Left ventricle myocardium inferior (tissue), 1 donor: ENCODE measurements at regions not wholly inside any gene's neighbourhood (a gene's known extent, or its start where the extent isn't known, plus 50 kb on each side); places are given as distances from the start of the nearest gene placed in this dataset.

Experiments
- DNase-seq: peaks from one replicate; pipeline ENCODE4 v3.0.0-alpha.2; 2020
- H3K27ac ChIP-seq: fragments of 200-600 bp; replicated peaks from 2 replicates; pipeline ENCODE4 v1.8.0; 2021
- H3K27me3 ChIP-seq: fragments of 200-600 bp; 2 replicates; pipeline ENCODE4 v1.8.0; 2021; ENCODE audit warnings: low read depth
- H3K36me3 ChIP-seq: fragments of 200-600 bp; 2 replicates; pipeline ENCODE4 v1.8.0; 2021
- H3K4me1 ChIP-seq: fragments of 200-600 bp; 2 replicates; pipeline ENCODE4 v1.8.0; 2021
- H3K4me3 ChIP-seq: fragments of 200-600 bp; 2 replicates; pipeline ENCODE4 v1.8.0; 2021; ENCODE audit warnings: mild to moderate bottlenecking, moderate library complexity
- H3K9me3 ChIP-seq: fragments of 200-600 bp; replicated peaks from 2 replicates; pipeline ENCODE4 v1.8.0; 2021
- CTCF ChIP-seq: fragments of 200-600 bp; IDR thresholded peaks from 2 replicates; pipeline ENCODE4 v1.8.0; 2021; ENCODE audit warnings: antibody characterized with exemption, mild to moderate bottlenecking, borderline replicate concordance
- intact Hi-C: fragments of 100-400 bp; cut with micrococcal nuclease; formaldehyde crosslinking; loops from one replicate; pipeline ENCODE4 v1.11.0; 2022
- donor health status: DM: no; HTN: yes; CAD: no; lungs with severe emphysema.

DNA sequence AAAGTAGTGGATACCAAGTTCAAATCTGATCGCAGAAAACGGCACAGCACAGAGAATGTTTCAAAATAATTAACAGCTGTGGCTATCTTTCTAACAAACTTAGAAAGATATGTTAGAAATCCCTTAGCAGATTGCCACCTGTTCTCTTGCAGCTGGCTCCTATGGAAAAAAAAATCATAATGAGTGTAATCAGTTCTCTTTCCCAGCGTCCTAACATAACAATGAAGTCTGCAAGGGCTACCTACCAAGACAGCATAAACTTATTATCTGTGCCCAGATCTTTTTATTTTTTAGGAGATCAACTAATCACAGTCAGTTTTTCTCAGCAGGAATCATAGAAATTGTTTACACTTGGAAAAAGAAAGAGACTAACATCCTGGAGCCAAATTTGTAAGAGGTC, 358.6 kb upstream of the FOXG1 start:
- Histone ChIP-seq H3K4me1 (no peaks in the 10 kb centered on the region), H3K36me3 (no peaks in the 10 kb centered on the region), H3K4me3 (no peak overlapping the region), H3K9me3 (peaks cover 14% of the 10 kb centered on the region), H3K27ac (no peak overlapping the region), H3K27me3 (no peaks in the 10 kb centered on the region)
- TF ChIP-seq CTCF, result no peak
- intact Hi-C loops, result no loop called here
- DNase-seq, result no peak

- H3K27me3 ChIP-seq, result no peaks in the 10 kb centered on the region
- no peak for TF ChIP-seq CTCF
- H3K4me1 ChIP-seq, result no peaks in the 10 kb centered on the region
- H3K9me3 ChIP-seq, result peaks cover 27% of the 10 kb centered on the region
- no peak for DNase-seq
- intact Hi-C loops, result no loop called here
- no peaks in the 10 kb centered on the region for H3K36me3 ChIP-seq
- H3K4me3 ChIP-seq, result no peak overlapping the region
- H3K27ac ChIP-seq, result no peak overlapping the region
Observed at GRCh38 chr14:28412077-28412476, 354.5 kb upstream of the FOXG1 start.

DNA sequence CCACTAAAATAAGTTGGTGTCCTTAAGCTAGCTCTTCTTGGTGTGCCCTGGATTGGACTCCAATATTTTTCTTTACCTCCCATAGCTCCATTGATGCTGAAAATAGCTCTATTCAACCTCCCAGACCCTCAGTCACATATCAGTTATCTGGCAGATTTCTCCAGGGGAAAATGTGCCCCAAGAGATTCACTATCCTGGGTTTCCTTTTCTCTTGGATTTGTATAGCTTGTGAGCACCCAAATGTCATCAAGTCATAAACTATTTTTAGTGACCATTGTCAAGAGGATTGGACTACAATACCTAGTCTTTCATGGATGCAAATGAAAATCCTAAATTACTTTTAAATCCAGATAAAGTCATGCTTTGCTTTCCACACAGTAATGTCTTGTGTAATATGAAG, 339.6 kb upstream of the FOXG1 start:
- intact Hi-C loops, result no loop called here
- Histone ChIP-seq H3K27me3 (no peaks in the 10 kb centered on the region), H3K9me3 (peaks cover 38% of the 10 kb centered on the region), H3K4me3 (no peak overlapping the region), H3K27ac (no peak overlapping the region), H3K36me3 (no peaks in the 10 kb centered on the region), H3K4me1 (no peaks in the 10 kb centered on the region)
- no peak for DNase-seq
- TF ChIP-seq CTCF, result no peak

GRCh38 chr14:28436821-28437220, 329.8 kb upstream of the FOXG1 start:
- H3K36me3 ChIP-seq, result no peaks in the 10 kb centered on the region
- TF ChIP-seq CTCF, result no peak

DNA sequence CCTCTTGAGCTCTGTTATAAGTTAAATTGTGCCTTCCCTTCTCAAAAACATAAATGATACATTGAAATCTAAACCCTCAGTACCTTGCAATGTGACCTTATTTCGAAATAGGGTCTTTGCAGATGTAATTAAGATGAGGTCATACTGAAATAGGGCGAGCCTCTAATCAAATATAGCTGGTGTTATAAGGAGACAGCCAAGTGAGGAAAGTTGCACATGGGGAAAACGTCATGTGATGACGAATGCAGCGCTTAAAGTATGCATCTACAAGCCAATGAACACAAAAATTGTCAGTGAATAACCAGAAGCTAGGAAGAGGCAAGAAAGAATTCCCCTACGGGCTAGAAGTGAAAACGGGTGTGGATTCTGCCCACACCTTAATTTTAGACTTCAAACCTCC, 305.2 kb upstream of the FOXG1 start:
- no peak for TF ChIP-seq CTCF
- H3K36me3 ChIP-seq, result no peaks in the 10 kb centered on the region
- no peak overlapping the region for H3K4me3 ChIP-seq
- H3K4me1 ChIP-seq, result no peaks in the 10 kb centered on the region
- H3K27ac ChIP-seq, result no peak overlapping the region
- H3K9me3 ChIP-seq, result peaks cover 22% of the 10 kb centered on the region
- intact Hi-C loops, result no loop called here
- no peaks in the 10 kb centered on the region for H3K27me3 ChIP-seq
- DNase-seq, result no peak

More at GRCh38 chr14:28436821-28437220, 329.8 kb upstream of the FOXG1 start:
- intact Hi-C loops, result no loop called here
- Histone ChIP-seq H3K27ac (no peak overlapping the region), H3K4me3 (no peak overlapping the region), H3K27me3 (no peaks in the 10 kb centered on the region), H3K9me3 (peaks cover 46% of the 10 kb centered on the region), H3K4me1 (no peaks in the 10 kb centered on the region)
- DNase-seq, result no peak

DNA sequence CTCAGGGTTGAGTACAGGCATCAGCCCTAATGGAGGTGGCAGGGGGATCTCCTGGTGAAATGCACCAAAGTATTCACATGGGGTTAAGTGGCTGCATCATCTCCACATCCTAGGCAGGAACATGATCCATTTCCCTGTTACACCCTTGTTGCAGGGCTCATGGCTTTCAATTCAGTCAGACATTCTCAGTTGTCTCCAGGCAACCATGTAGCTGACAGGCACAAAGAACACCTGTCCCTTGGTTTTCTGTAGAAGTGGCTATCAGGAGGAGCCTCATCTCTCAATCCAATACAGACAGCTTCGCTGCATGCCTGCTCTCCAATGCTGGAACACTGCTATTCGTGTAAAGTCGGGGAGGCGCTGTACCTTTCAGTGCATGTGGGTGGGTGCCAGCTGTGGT, 299.0 kb upstream of the FOXG1 start:
- H3K4me1 ChIP-seq, result no peaks in the 10 kb centered on the region
- H3K36me3 ChIP-seq, result no peaks in the 10 kb centered on the region
- H3K4me3 ChIP-seq, result no peak overlapping the region
- TF ChIP-seq CTCF, result no peak
- no peaks in the 10 kb centered on the region for H3K27me3 ChIP-seq
- intact Hi-C loops, result no loop called here
- peaks cover 29% of the 10 kb centered on the region for H3K9me3 ChIP-seq
- DNase-seq, result no peak
- no peak overlapping the region for H3K27ac ChIP-seq
